ENCODE measurements at regions not wholly inside any gene's neighbourhood (a gene's known extent, or its start where the extent isn't known, plus 50 kb on each side); places are given as distances from the start of the nearest gene placed in this dataset.

GRCh38 chr16:66265556-66266141 lies 100.8 kb upstream of the CDH5 start:
- TF ChIP-seq CTCF (conservative IDR thresholded peaks at IDR 0.05 in 1 of 2, IDR thresholded peaks at IDR 0.05 in 1 of 2; ENCODE audit: low read depth in 1 of 2, low read length in 2 of 2) (no peak), EZH2 (IDR thresholded peaks at IDR 0.05; ENCODE audit: low read length, missing control alignments) (no peak)
- peak overlapping the region; percentile 81 for H3K27ac ChIP-seq (ENCODE audit: insufficient read depth, low read length)

GRCh38 chr16:66265048-66265415 lies 101.5 kb upstream of the CDH5 start:
- no peak overlapping the region for H3K9ac ChIP-seq (ENCODE audit: insufficient read depth, low read length)
- H3K36me3 ChIP-seq (ENCODE audit: control insufficient read depth, insufficient read depth, low read length): no peaks in the 10 kb centered on the region
- H3K27me3 ChIP-seq (ENCODE audit: control insufficient read depth, insufficient read depth, low read length): no peaks in the 10 kb centered on the region
- peaks cover 25% of the 10 kb centered on the region for H3K4me1 ChIP-seq (ENCODE audit: control insufficient read depth, extremely low read depth, insufficient read depth, low read length)
- DNase-seq (ENCODE audit: low read depth in 2 of 2): no peak
- H3K27ac ChIP-seq (ENCODE audit: insufficient read depth, low read length): no peak overlapping the region
- no peaks in the 10 kb centered on the region for H3K79me2 ChIP-seq (ENCODE audit: control insufficient read depth, insufficient read depth, low read length)
- no peaks in the 10 kb centered on the region for H3K9me3 ChIP-seq (ENCODE audit: control insufficient read depth, insufficient read depth, low read depth, low read length)
- no peak overlapping the region for H3K4me2 ChIP-seq (ENCODE audit: extremely low read depth, insufficient read depth, low read length)
- no peaks in the 10 kb centered on the region for H4K20me1 ChIP-seq (ENCODE audit: control insufficient read depth, extremely low read depth, insufficient read depth, low read length)
- H3K4me3 ChIP-seq (replicated peaks in 1 of 4; ENCODE audit: control extremely low read depth in 1 of 4, insufficient read depth in 1 of 4, low read depth in 3 of 4, low read length in 4 of 4): no peak overlapping the region
- TF ChIP-seq CTCF (conservative IDR thresholded peaks at IDR 0.05 in 1 of 2, IDR thresholded peaks at IDR 0.05 in 1 of 2; ENCODE audit: low read depth in 1 of 2, low read length in 2 of 2): no peak
- TF ChIP-seq EZH2 (IDR thresholded peaks at IDR 0.05; ENCODE audit: low read length, missing control alignments): no peak
- H2AFZ ChIP-seq (ENCODE audit: low read length): no peak overlapping the region

More at GRCh38 chr16:66265556-66266141, 100.8 kb upstream of the CDH5 start:
- no peaks in the 10 kb centered on the region for H3K27me3 ChIP-seq (ENCODE audit: control insufficient read depth, insufficient read depth, low read length)
- no peaks in the 10 kb centered on the region for H4K20me1 ChIP-seq (ENCODE audit: control insufficient read depth, extremely low read depth, insufficient read depth, low read length)
- no peak overlapping the region for H2AFZ ChIP-seq (ENCODE audit: low read length)
- H3K36me3 ChIP-seq (ENCODE audit: control insufficient read depth, insufficient read depth, low read length): no peaks in the 10 kb centered on the region
- H3K9ac ChIP-seq (ENCODE audit: insufficient read depth, low read length): no peak overlapping the region
- H3K9me3 ChIP-seq (ENCODE audit: control insufficient read depth, insufficient read depth, low read depth, low read length): no peaks in the 10 kb centered on the region
- H3K79me2 ChIP-seq (ENCODE audit: control insufficient read depth, insufficient read depth, low read length): no peaks in the 10 kb centered on the region
- H3K4me2 ChIP-seq (ENCODE audit: extremely low read depth, insufficient read depth, low read length): no peak overlapping the region
- no peak overlapping the region for H3K4me3 ChIP-seq (replicated peaks in 1 of 4; ENCODE audit: control extremely low read depth in 1 of 4, insufficient read depth in 1 of 4, low read depth in 3 of 4, low read length in 4 of 4)
- peaks cover 25% of the 10 kb centered on the region for H3K4me1 ChIP-seq (ENCODE audit: control insufficient read depth, extremely low read depth, insufficient read depth, low read length)
- no peak for DNase-seq (ENCODE audit: low read depth in 2 of 2)

- Histone ChIP-seq H3K4me2 (ENCODE audit: extremely low read depth, insufficient read depth, low read length) (no peak overlapping the region), H3K27ac (ENCODE audit: insufficient read depth, low read length) (no peak overlapping the region)
- peak in 1 of 2 donors; percentile 34 for DNase-seq (ENCODE audit: low read depth in 2 of 2)
Measured at GRCh38 chr16:66264311-66265047, 102.0 kb upstream of the CDH5 start.

More at GRCh38 chr16:66264311-66265047, 102.0 kb upstream of the CDH5 start:
- Histone ChIP-seq H4K20me1 (ENCODE audit: control insufficient read depth, extremely low read depth, insufficient read depth, low read length) (no peaks in the 10 kb centered on the region), H3K4me1 (ENCODE audit: control insufficient read depth, extremely low read depth, insufficient read depth, low read length) (peaks cover 25% of the 10 kb centered on the region), H3K9ac (ENCODE audit: insufficient read depth, low read length) (no peak overlapping the region), H3K79me2 (ENCODE audit: control insufficient read depth, insufficient read depth, low read length) (no peaks in the 10 kb centered on the region), H3K4me3 (replicated peaks in 1 of 4; ENCODE audit: control extremely low read depth in 1 of 4, insufficient read depth in 1 of 4, low read depth in 3 of 4, low read length in 4 of 4) (no peak overlapping the region), H3K36me3 (ENCODE audit: control insufficient read depth, insufficient read depth, low read length) (no peaks in the 10 kb centered on the region), H2AFZ (ENCODE audit: low read length) (no peak overlapping the region), H3K9me3 (ENCODE audit: control insufficient read depth, insufficient read depth, low read depth, low read length) (no peaks in the 10 kb centered on the region), H3K27me3 (ENCODE audit: control insufficient read depth, insufficient read depth, low read length) (no peaks in the 10 kb centered on the region)
- TF ChIP-seq CTCF (conservative IDR thresholded peaks at IDR 0.05 in 1 of 2, IDR thresholded peaks at IDR 0.05 in 1 of 2; ENCODE audit: low read depth in 1 of 2, low read length in 2 of 2): no peak
- no peak for TF ChIP-seq EZH2 (IDR thresholded peaks at IDR 0.05; ENCODE audit: low read length, missing control alignments)
